WTC11 (cell line): ENCODE measurements at regions not wholly inside any gene's neighbourhood (a gene's known extent, or its start where the extent isn't known, plus 50 kb on each side); places are given as distances from the start of the nearest gene placed in this dataset.

Experiments used
- ATAC-seq: fragments of 200-7000 bp; cut with Tn5 transposase; 2 replicates; pipeline ENCODE4 v1.10.0; 2021; ENCODE audit warnings: mild to moderate bottlenecking, moderate library complexity
- CTCF ChIA-PET: fragments of 300-600 bp; sonication (Branson Sonifier 250); formaldehyde crosslinking; loops from one replicate; lab custom pipeline; 2021; ENCODE audit warnings: antibody characterized with exemption; lab: Charles Lee
- POLR2A ChIA-PET: fragments of 350-600 bp; sonication (Branson Sonifier 250); formaldehyde crosslinking; loops from one replicate; lab custom pipeline; 2021; ENCODE audit warnings: antibody characterized with exemption; lab: Charles Lee
- DNase-seq: peaks from one replicate; pipeline ENCODE4 v3.0.0; 2021; ENCODE audit warnings: low spot score
- H3K27ac Mint-ChIP-seq: 2 replicates; pipeline ENCODE4 v1.8.0; 2021; ENCODE audit warnings: mixed read lengths
- H3K27me3 Mint-ChIP-seq: 2 replicates; pipeline ENCODE4 v1.8.0; 2021; ENCODE audit warnings: low read depth, mild to moderate bottlenecking, moderate library complexity, mixed read lengths
- H3K36me3 Mint-ChIP-seq: 2 replicates; pipeline ENCODE4 v1.8.0; 2021; ENCODE audit warnings: mixed read lengths
- H3K4me1 Mint-ChIP-seq: 2 replicates; pipeline ENCODE4 v1.8.0; 2022; ENCODE audit warnings: mixed read lengths
- H3K4me3 Mint-ChIP-seq: 2 replicates; pipeline ENCODE4 v1.8.0; 2021; ENCODE audit warnings: mild to moderate bottlenecking, moderate library complexity, mixed read lengths
- H3K9me3 Mint-ChIP-seq: 2 replicates; pipeline ENCODE4 v1.8.0; 2021; ENCODE audit warnings: mixed read lengths
- CBFB ChIP-seq: sonication (generic); formaldehyde crosslinking; IDR thresholded peaks from 2 replicates; pipeline ENCODE4 v1.8.1; 2022; ENCODE audit warnings: mild to moderate bottlenecking, low read depth, missing genetic modification reagents
- CDX4 ChIP-seq: fragments of 250-450 bp; sonication (Bioruptor Pico); IDR thresholded peaks from 2 replicates; pipeline ENCODE4 v1.9.0; 2021; ENCODE audit warnings: moderate library complexity, mild to moderate bottlenecking, inconsistent platforms, borderline replicate concordance
- E2F4 ChIP-seq: sonication (generic); formaldehyde crosslinking; IDR thresholded peaks from 2 replicates; pipeline ENCODE4 v1.8.1; 2022; ENCODE audit warnings: low read depth, mild to moderate bottlenecking, moderate library complexity, missing genetic modification reagents, borderline replicate concordance
- FOXP4 ChIP-seq: sonication (generic); formaldehyde crosslinking; IDR thresholded peaks from 2 replicates; pipeline ENCODE4 v1.8.0; 2022; ENCODE audit warnings: mild to moderate bottlenecking, missing genetic modification reagents
- GABPB1 ChIP-seq: sonication (generic); formaldehyde crosslinking; IDR thresholded peaks from 2 replicates; pipeline ENCODE4 v1.8.1; 2023; ENCODE audit warnings: mild to moderate bottlenecking, missing genetic modification reagents
- HMGXB4 ChIP-seq: sonication (generic); formaldehyde crosslinking; IDR thresholded peaks from 2 replicates; pipeline ENCODE4 v1.8.1; 2023; ENCODE audit warnings: mild to moderate bottlenecking, moderate library complexity, missing genetic modification reagents
- JUN ChIP-seq: sonication (generic); formaldehyde crosslinking; IDR thresholded peaks from 2 replicates; pipeline ENCODE4 v1.8.0; 2023; ENCODE audit warnings: mild to moderate bottlenecking, missing genetic modification reagents
- MAX ChIP-seq: sonication (generic); formaldehyde crosslinking; IDR thresholded peaks from 2 replicates; pipeline ENCODE4 v1.8.0; 2022; ENCODE audit warnings: mild to moderate bottlenecking, missing genetic modification reagents
- MLX ChIP-seq: sonication (generic); formaldehyde crosslinking; IDR thresholded peaks from 2 replicates; pipeline ENCODE4 v1.8.1; 2023; ENCODE audit warnings: mild to moderate bottlenecking, missing genetic modification reagents, moderate library complexity
- MYBL2 ChIP-seq: sonication (generic); formaldehyde crosslinking; IDR thresholded peaks from 2 replicates; pipeline ENCODE4 v1.8.1; 2023; ENCODE audit warnings: mild to moderate bottlenecking, moderate library complexity, missing genetic modification reagents
- RELA ChIP-seq: sonication (generic); formaldehyde crosslinking; IDR thresholded peaks from 2 replicates; pipeline ENCODE4 v1.8.1; 2022; ENCODE audit warnings: missing genetic modification reagents, mild to moderate bottlenecking, borderline replicate concordance
- SMAD4 ChIP-seq: sonication (generic); formaldehyde crosslinking; IDR thresholded peaks from 2 replicates; pipeline ENCODE4 v1.8.0; 2022; ENCODE audit warnings: mild to moderate bottlenecking, missing genetic modification reagents
- SP1 ChIP-seq: sonication (generic); formaldehyde crosslinking; conservative IDR thresholded peaks from 2 replicates; pipeline ENCODE4 v1.8.1; 2022; ENCODE audit warnings: missing genetic modification reagents
- TEAD4 ChIP-seq: sonication (generic); formaldehyde crosslinking; IDR thresholded peaks from 2 replicates; pipeline ENCODE4 v1.8.0; 2022; ENCODE audit warnings: mild to moderate bottlenecking, missing genetic modification reagents
- TP53 ChIP-seq: sonication (generic); formaldehyde crosslinking; IDR thresholded peaks from 2 replicates; pipeline ENCODE4 v1.8.1; 2023; ENCODE audit warnings: mild to moderate bottlenecking, missing genetic modification reagents
- ZBTB21 ChIP-seq: sonication (generic); formaldehyde crosslinking; IDR thresholded peaks from 2 replicates; pipeline ENCODE4 v1.8.1; 2023; ENCODE audit warnings: mild to moderate bottlenecking, missing genetic modification reagents, borderline replicate concordance
- ZBTB43 ChIP-seq: sonication (generic); formaldehyde crosslinking; IDR thresholded peaks from 2 replicates; pipeline ENCODE4 v1.8.1; 2023; ENCODE audit warnings: mild to moderate bottlenecking, missing genetic modification reagents
- ZNF219 ChIP-seq: sonication (generic); formaldehyde crosslinking; IDR thresholded peaks from 2 replicates; pipeline ENCODE4 v1.8.0; 2023; ENCODE audit warnings: missing genetic modification reagents, mild to moderate bottlenecking, borderline replicate concordance
- ZNF317 ChIP-seq: sonication (generic); formaldehyde crosslinking; IDR thresholded peaks from 2 replicates; pipeline ENCODE4 v1.8.1; 2023; ENCODE audit warnings: low read depth, mild to moderate bottlenecking, moderate library complexity, missing genetic modification reagents, borderline replicate concordance
- ZNF396 ChIP-seq: fragments of 250-450 bp; sonication (Bioruptor Pico); IDR thresholded peaks from 2 replicates; pipeline ENCODE4 v1.8.0; 2021; ENCODE audit warnings: mild to moderate bottlenecking, moderate library complexity, borderline replicate concordance
- ZNF423 ChIP-seq: fragments of 250-450 bp; sonication (Bioruptor Pico); IDR thresholded peaks from 2 replicates; pipeline ENCODE4 v2.1.2; 2022; ENCODE audit warnings: mild to moderate bottlenecking, moderate library complexity
- ZNF512 ChIP-seq: sonication (generic); formaldehyde crosslinking; IDR thresholded peaks from 2 replicates; pipeline ENCODE4 v1.8.1; 2022; ENCODE audit warnings: missing genetic modification reagents, borderline replicate concordance

- Mint-ChIP-seq H3K4me1 (peaks cover 30% of the 10 kb centered on the region), H3K9me3 (no peaks in the 10 kb centered on the region), H3K4me3 (no peak overlapping the region), H3K27ac (peak overlapping the region; percentile 9; the same call in 1 of the 2 replicates), H3K27me3 (no peaks in the 10 kb centered on the region), H3K36me3 (no peaks in the 10 kb centered on the region)
- ChIA-PET CTCF (interaction anchor here (0.9 to 1.4 kb wide), 5 partner anchors 8 to 199 kb away, joined by 3 to 4 read pairs (median 4); partner anchors contain the start of gene ELAPOR2), POLR2A (interaction anchor here (0.5 to 1.3 kb wide), 2 partner anchors 203 to 674 kb away, joined by 3 to 4 read pairs; no protein-coding TSS in a partner anchor)
- TF ChIP-seq HMGXB4 (CRISPR knock-in tag), result no peak
- no peak for TF ChIP-seq ZNF317
- TF ChIP-seq E2F4, result no peak
- TF ChIP-seq ZBTB43 (CRISPR knock-in tag), result no peak
- TF ChIP-seq JUN (CRISPR knock-in tag), result no peak
- TF ChIP-seq CBFB (CRISPR knock-in tag), result no peak
- TF ChIP-seq TP53 (CRISPR knock-in tag), result no peak
- no peak for TF ChIP-seq ZNF423 (CRISPR knock-in tag)
- no peak for TF ChIP-seq SP1 (CRISPR knock-in tag)
- TF ChIP-seq TEAD4 (CRISPR knock-in tag), result no peak
- no peak for TF ChIP-seq RELA (CRISPR knock-in tag)
- TF ChIP-seq ZNF396 (CRISPR knock-in tag), result no peak
- no peak for TF ChIP-seq FOXP4
- TF ChIP-seq ZBTB21 (CRISPR knock-in tag), result no peak
- no peak for TF ChIP-seq MYBL2 (CRISPR knock-in tag)
- TF ChIP-seq ZNF219, result no peak
- TF ChIP-seq SMAD4 (CRISPR knock-in tag), result no peak
- DNase-seq, result no peak
- no peak; the same call in 1 of the 2 replicates for ATAC-seq
Measured at GRCh38 chr7:86949779-86950260, 109.6 kb downstream of the ELAPOR2 start.

GRCh38 chr7:86949052-86949778, 110.2 kb downstream of the ELAPOR2 start:
- DNase-seq, result no peak
- no peaks in the 10 kb centered on the region for H3K36me3 Mint-ChIP-seq
- H3K27ac Mint-ChIP-seq, result no peak overlapping the region
- H3K9me3 Mint-ChIP-seq, result no peaks in the 10 kb centered on the region
- POLR2A ChIA-PET, result interaction anchor here (1.3 kb wide), 1 partner anchor 204 kb away, joined by 4 read pairs; no protein-coding TSS in a partner anchor
- peaks cover 31% of the 10 kb centered on the region for H3K4me1 Mint-ChIP-seq
- peak; percentile 71 for ATAC-seq
- no peaks in the 10 kb centered on the region for H3K27me3 Mint-ChIP-seq
- no peak overlapping the region for H3K4me3 Mint-ChIP-seq
- CTCF ChIA-PET, result interaction anchor here (0.9 to 1.4 kb wide), 4 partner anchors 16 to 199 kb away, joined by 3 to 4 read pairs (median 4); partner anchors contain the start of gene ELAPOR2
- TF ChIP-seq ZNF512 (CRISPR knock-in tag) (no peak), CDX4 (CRISPR knock-in tag) (no peak), MLX (CRISPR knock-in tag) (no peak), GABPB1 (CRISPR knock-in tag) (no peak), TP53 (CRISPR knock-in tag) (no peak), MAX (CRISPR knock-in tag) (no peak)
